ENCODE measurements at regions not wholly inside any gene's neighbourhood (a gene's known extent, or its start where the extent isn't known, plus 50 kb on each side); places are given as distances from the start of the nearest gene placed in this dataset.
"Not testable (repeated sequence)": the region's sequence is repeated elsewhere in the genome, so short reads cannot be mapped to it uniquely, and the experiment has no call there.

- not testable (repeated sequence) for DNase-seq
These were observed 200.6 kb upstream of the PRKX start for GRCh38 chrX:3914059-3914458.

GRCh38 chrX:3911012-3911411, 197.6 kb upstream of the PRKX start:
- DNase-seq, result not testable (repeated sequence)

- DNase-seq, result not testable (repeated sequence)
These were observed 197.2 kb upstream of the PRKX start for GRCh38 chrX:3910611-3911010.

- not testable (repeated sequence) for DNase-seq
These were observed 192.2 kb upstream of the PRKX start for GRCh38 chrX:3905522-3906258.

GRCh38 chrX:3902222-3902621, 188.8 kb upstream of the PRKX start:
- DNase-seq, result not testable (repeated sequence)

GRCh38 chrX:3896755-3897154, 183.3 kb upstream of the PRKX start:
- DNase-seq, result not testable (repeated sequence)

- DNase-seq, result not testable (repeated sequence)
These were observed 169.1 kb upstream of the PRKX start for GRCh38 chrX:3882553-3882920.

GRCh38 chrX:3881898-3882552, 168.6 kb upstream of the PRKX start:
- not testable (repeated sequence) for DNase-seq

- not testable (repeated sequence) for DNase-seq
These were observed 167.9 kb upstream of the PRKX start for GRCh38 chrX:3881255-3881895.

GRCh38 chrX:3876393-3876792, 162.9 kb upstream of the PRKX start:
- DNase-seq, result not testable (repeated sequence)

GRCh38 chrX:3875638-3876037, 162.2 kb upstream of the PRKX start:
- DNase-seq, result not testable (repeated sequence)

GRCh38 chrX:3872226-3872879, 158.9 kb upstream of the PRKX start:
- not testable (repeated sequence) for DNase-seq

GRCh38 chrX:3867067-3867831, 153.8 kb upstream of the PRKX start:
- not testable (repeated sequence) for DNase-seq

- DNase-seq, result not testable (repeated sequence)
These were observed 144.9 kb upstream of the PRKX start for GRCh38 chrX:3858332-3858731.

- DNase-seq, result not testable (repeated sequence)
These were observed 130.2 kb upstream of the PRKX start for GRCh38 chrX:3843522-3844145.

GRCh38 chrX:3842822-3843521, 129.5 kb upstream of the PRKX start:
- not testable (repeated sequence) for DNase-seq

GRCh38 chrX:3838754-3839153, 125.3 kb upstream of the PRKX start:
- not testable (repeated sequence) for DNase-seq

- DNase-seq, result not testable (repeated sequence)
These were observed 124.7 kb upstream of the PRKX start for GRCh38 chrX:3837958-3838643.

- DNase-seq, result not testable (repeated sequence)
These were observed 123.8 kb upstream of the PRKX start for GRCh38 chrX:3837211-3837610.
